MM.1S (cell line): ENCODE measurements at regions not wholly inside any gene's neighbourhood (a gene's known extent, or its start where the extent isn't known, plus 50 kb on each side); places are given as distances from the start of the nearest gene placed in this dataset.

Experiments
- DNase-seq: peaks from one replicate; pipeline ENCODE4 v3.0.0-alpha.2; 2015
- H2AFZ ChIP-seq: fragments of 300-600 bp; sonication (generic); 2 replicates; pipeline ENCODE4 v1.6.0; 2016; ENCODE audit warnings: antibody characterized with exemption, low read length
- H3F3A ChIP-seq: fragments of 300-600 bp; sonication (generic); 2 replicates; pipeline ENCODE4 v1.6.1; 2016; ENCODE audit warnings: mild to moderate bottlenecking, antibody characterized with exemption, low read length, moderate library complexity, mixed read lengths; ENCODE audit not compliant: insufficient read depth
- H3K27ac ChIP-seq: fragments of 300-600 bp; sonication (generic); 2 replicates; pipeline ENCODE4 v1.5.1; 2016; ENCODE audit warnings: mild to moderate bottlenecking, low read length
- H3K27me3 ChIP-seq: fragments of 300-600 bp; sonication (generic); replicated peaks from 2 replicates; pipeline ENCODE4 v1.6.0; 2016; ENCODE audit warnings: low read length; ENCODE audit not compliant: insufficient read depth
- H3K36me3 ChIP-seq: fragments of 300-600 bp; sonication (generic); replicated peaks from 2 replicates; pipeline ENCODE4 v1.6.1; 2016; ENCODE audit warnings: mild to moderate bottlenecking, low read length, mixed read lengths; ENCODE audit not compliant: insufficient read depth
- H3K4me1 ChIP-seq: fragments of 300-600 bp; sonication (generic); 2 replicates; pipeline ENCODE4 v1.6.1; 2016; ENCODE audit warnings: low read length, mixed read lengths
- H3K4me2 ChIP-seq: fragments of 300-600 bp; sonication (generic); 2 replicates; pipeline ENCODE4 v1.6.0; 2016; ENCODE audit warnings: low read depth, low read length
- H3K4me3 ChIP-seq: fragments of 300-600 bp; sonication (generic); 2 replicates; pipeline ENCODE4 v1.5.1; 2016; ENCODE audit warnings: low read length, mixed read lengths
- H3K79me2 ChIP-seq: fragments of 300-600 bp; sonication (generic); 2 replicates; pipeline ENCODE4 v1.6.1; 2016; ENCODE audit warnings: mixed run types, low read length, mixed read lengths
- H3K9ac ChIP-seq: fragments of 300-600 bp; sonication (generic); 2 replicates; pipeline ENCODE4 v1.6.1; 2016; ENCODE audit warnings: low read length, mixed read lengths
- H3K9me2 ChIP-seq: fragments of 300-600 bp; sonication (generic); replicated peaks from 2 replicates; pipeline ENCODE4 v1.6.1; 2016; ENCODE audit warnings: mild to moderate bottlenecking, low read length, mixed read lengths; ENCODE audit not compliant: insufficient read depth
- H3K9me3 ChIP-seq: fragments of 300-600 bp; sonication (generic); replicated peaks from 2 replicates; pipeline ENCODE4 v1.6.1; 2016; ENCODE audit warnings: mild to moderate bottlenecking, low read length, mixed read lengths; ENCODE audit not compliant: insufficient read depth
- H4K20me1 ChIP-seq: fragments of 300-600 bp; sonication (generic); 2 replicates; pipeline ENCODE4 v1.6.1; 2016; ENCODE audit warnings: mild to moderate bottlenecking, low read length, moderate library complexity, mixed read lengths; ENCODE audit not compliant: insufficient read depth
- CTCF ChIP-seq: fragments of 300-600 bp; sonication (generic); IDR thresholded peaks from 2 replicates; pipeline ENCODE4 v1.5.1; 2016; ENCODE audit warnings: antibody characterized with exemption, low read length, mixed read lengths
- EZH2 ChIP-seq: fragments of 300-600 bp; sonication (generic); optimal IDR thresholded peaks from 2 replicates; pipeline ENCODE3; 2017; ENCODE audit warnings: low read depth, mild to moderate bottlenecking, antibody characterized with exemption, low read length, mixed read lengths
- EZH2phosphoT487 ChIP-seq: fragments of 300-600 bp; sonication (generic); IDR thresholded peaks from 2 replicates; pipeline ENCODE4 v1.6.1; 2018; ENCODE audit warnings: antibody characterized with exemption, low read length

- Histone ChIP-seq H3K36me3 (no peaks in the 10 kb centered on the region), H3K79me2 (no peaks in the 10 kb centered on the region), H3K27ac (no peak overlapping the region), H3K27me3 (no peaks in the 10 kb centered on the region), H3K4me1 (no peaks in the 10 kb centered on the region), H3K4me2 (no peak overlapping the region), H4K20me1 (no peaks in the 10 kb centered on the region), H2AFZ (no peak overlapping the region), H3K9me2 (no peaks in the 10 kb centered on the region), H3K4me3 (no peak overlapping the region), H3F3A (no peaks in the 10 kb centered on the region), H3K9me3 (no peaks in the 10 kb centered on the region), H3K9ac (no peak overlapping the region)
- TF ChIP-seq EZH2 (no peak), CTCF (no peak), EZH2phosphoT487 (no peak)
- no peak for DNase-seq
Observed at GRCh38 chrX:39507617-39508299, 590.0 kb downstream of the BCOR start.

- Histone ChIP-seq H2AFZ (no peak overlapping the region), H3K27ac (no peak overlapping the region), H3K36me3 (no peaks in the 10 kb centered on the region), H3K9me3 (no peaks in the 10 kb centered on the region), H4K20me1 (no peaks in the 10 kb centered on the region), H3F3A (no peaks in the 10 kb centered on the region), H3K79me2 (no peaks in the 10 kb centered on the region), H3K9ac (no peak overlapping the region), H3K9me2 (no peaks in the 10 kb centered on the region), H3K4me1 (no peaks in the 10 kb centered on the region), H3K4me3 (no peak overlapping the region), H3K4me2 (no peak overlapping the region), H3K27me3 (no peaks in the 10 kb centered on the region)
- DNase-seq = no peak
- TF ChIP-seq CTCF = no peak
- TF ChIP-seq EZH2 = no peak
- TF ChIP-seq EZH2phosphoT487 = no peak
Observed at GRCh38 chrX:39508300-39508692, 589.5 kb downstream of the BCOR start.

GRCh38 chrX:39509157-39509556, 588.6 kb downstream of the BCOR start:
- Histone ChIP-seq H3K4me2 (no peak overlapping the region), H3K27me3 (no peaks in the 10 kb centered on the region), H3F3A (no peaks in the 10 kb centered on the region), H3K27ac (no peak overlapping the region), H3K9ac (no peak overlapping the region), H4K20me1 (no peaks in the 10 kb centered on the region), H3K79me2 (no peaks in the 10 kb centered on the region), H3K9me3 (no peaks in the 10 kb centered on the region), H2AFZ (no peak overlapping the region), H3K9me2 (no peaks in the 10 kb centered on the region), H3K4me3 (no peak overlapping the region), H3K4me1 (no peaks in the 10 kb centered on the region), H3K36me3 (no peaks in the 10 kb centered on the region)
- TF ChIP-seq EZH2phosphoT487 = no peak
- no peak for TF ChIP-seq EZH2
- no peak for TF ChIP-seq CTCF
- no peak for DNase-seq
